H9 (cell line): ENCODE measurements at regions not wholly inside any gene's neighbourhood (a gene's known extent, or its start where the extent isn't known, plus 50 kb on each side); places are given as distances from the start of the nearest gene placed in this dataset.

Source experiments
- DNase-seq: peaks from one replicate; pipeline ENCODE4 v3.0.0-alpha.2; 2017
- H2AFZ ChIP-seq: one replicate; pipeline ENCODE4 v1.6.1; 2013; ENCODE audit warnings: mild to moderate bottlenecking, low read length, control low read depth, moderate library complexity
- H2AK5ac ChIP-seq: 2 replicates; pipeline ENCODE4 v1.6.1; 2013; ENCODE audit warnings: low read length, control low read depth, mixed read lengths; ENCODE audit not compliant: insufficient read length
- H2BK120ac ChIP-seq: one replicate; pipeline ENCODE4 v1.6.1; 2013; ENCODE audit warnings: low read depth, mild to moderate bottlenecking, low read length, control low read depth, inconsistent platforms; ENCODE audit not compliant: poor library complexity, severe bottlenecking
- H2BK12ac ChIP-seq: 2 replicates; pipeline ENCODE4 v1.6.1; 2013; ENCODE audit warnings: low read length, control low read depth, mixed read lengths, low read depth; ENCODE audit not compliant: insufficient read length
- H2BK15ac ChIP-seq: 2 replicates; pipeline ENCODE4 v1.6.1; 2013; ENCODE audit warnings: low read depth, low read length, control low read depth
- H2BK20ac ChIP-seq: one replicate; pipeline ENCODE4 v1.6.1; 2013; ENCODE audit warnings: low read depth, mild to moderate bottlenecking, low read length, control low read depth, inconsistent platforms; ENCODE audit not compliant: poor library complexity, severe bottlenecking
- H2BK5ac ChIP-seq: 2 replicates; pipeline ENCODE4 v1.6.1; 2013; ENCODE audit warnings: low read length, control low read depth, mixed read lengths; ENCODE audit not compliant: insufficient read length
- H3K14ac ChIP-seq: 2 replicates; pipeline ENCODE4 v1.6.1; 2013; ENCODE audit warnings: low read length, control low read depth; ENCODE audit not compliant: insufficient read depth
- H3K18ac ChIP-seq: 2 replicates; pipeline ENCODE4 v1.6.1; 2013; ENCODE audit warnings: low read depth, mild to moderate bottlenecking, mixed read lengths, low read length, control low read depth; ENCODE audit not compliant: insufficient read length
- H3K23ac ChIP-seq: 2 replicates; pipeline ENCODE4 v1.6.1; 2013; ENCODE audit warnings: low read length, control low read depth, mixed read lengths, low read depth; ENCODE audit not compliant: insufficient read length
- H3K23me2 ChIP-seq: 2 replicates; pipeline ENCODE4 v1.6.1; 2013; ENCODE audit warnings: low read depth, mild to moderate bottlenecking, mixed read lengths, low read length, control low read depth; ENCODE audit not compliant: insufficient read length, poor library complexity, severe bottlenecking
- H3K27ac ChIP-seq: 2 replicates; pipeline ENCODE4 v1.5.1; 2013; ENCODE audit warnings: low read length, control low read depth, mixed read lengths, low read depth; ENCODE audit not compliant: insufficient read length
- H3K27me3 ChIP-seq: 2 replicates; pipeline ENCODE4 v1.6.1; 2013; ENCODE audit warnings: low read length, control low read depth, inconsistent platforms; ENCODE audit not compliant: insufficient read depth
- H3K4ac ChIP-seq: 2 replicates; pipeline ENCODE4 v1.6.1; 2013; ENCODE audit warnings: low read depth, mild to moderate bottlenecking, control low read depth, inconsistent platforms, low read length, moderate library complexity
- H3K4me1 ChIP-seq: 2 replicates; pipeline ENCODE4 v1.6.1; 2013; ENCODE audit warnings: low read length, control low read depth, inconsistent platforms; ENCODE audit not compliant: insufficient read depth
- H3K4me2 ChIP-seq: 2 replicates; pipeline ENCODE4 v1.6.1; 2013; ENCODE audit warnings: low read length, control low read depth, mixed read lengths; ENCODE audit not compliant: insufficient read length, insufficient read depth
- H3K56ac ChIP-seq: 2 replicates; pipeline ENCODE4 v1.6.1; 2013; ENCODE audit warnings: low read depth, mild to moderate bottlenecking, mixed read lengths, low read length, control low read depth; ENCODE audit not compliant: insufficient read length
- H3K79me1 ChIP-seq: 2 replicates; pipeline ENCODE4 v1.6.1; 2013; ENCODE audit warnings: low read depth, mild to moderate bottlenecking, moderate library complexity, low read length, control low read depth, inconsistent platforms; ENCODE audit not compliant: insufficient read depth, poor library complexity, severe bottlenecking
- H3K79me2 ChIP-seq: 2 replicates; pipeline ENCODE4 v1.6.1; 2013; ENCODE audit warnings: low read length, control low read depth, inconsistent platforms; ENCODE audit not compliant: insufficient read depth
- H3K9ac ChIP-seq: 2 replicates; pipeline ENCODE4 v1.6.1; 2013; ENCODE audit warnings: low read length, control low read depth, mixed read lengths; ENCODE audit not compliant: insufficient read length; ENCODE audit errors: extremely low read depth
- H3K9me3 ChIP-seq: one replicate; pipeline ENCODE4 v1.6.1; 2013; ENCODE audit warnings: low read depth, low read length, inconsistent platforms; ENCODE audit not compliant: control insufficient read depth
- H3T11ph ChIP-seq: one replicate; pipeline ENCODE4 v1.6.1; 2013; ENCODE audit warnings: mild to moderate bottlenecking, low read length, control low read depth, inconsistent platforms
- H4K20me1 ChIP-seq: one replicate; pipeline ENCODE4 v1.6.1; 2013; ENCODE audit not compliant: control insufficient read depth, insufficient read length, insufficient read depth
- H4K5ac ChIP-seq: 2 replicates; pipeline ENCODE4 v1.6.1; 2013; ENCODE audit warnings: low read depth, mild to moderate bottlenecking, mixed read lengths, low read length, control low read depth; ENCODE audit not compliant: insufficient read length
- H4K8ac ChIP-seq: replicated peaks from 2 replicates; pipeline ENCODE4 v1.6.1; 2013; ENCODE audit warnings: low read length, control low read depth, mixed read lengths, low read depth; ENCODE audit not compliant: insufficient read length
- H4K91ac ChIP-seq: 2 replicates; pipeline ENCODE4 v1.6.1; 2013; ENCODE audit warnings: low read depth, mild to moderate bottlenecking, moderate library complexity, mixed read lengths, low read length, control low read depth; ENCODE audit not compliant: insufficient read length
- H3K27ac Mint-ChIP-seq, 3 experiments: 2 replicates in 2 of 3; 3 replicates in 1 of 3; pipeline ENCODE4 v1.8.0; 2020 to 2021; ENCODE audit warnings: mixed read lengths in 3 of 3, mild to moderate bottlenecking in 1 of 3, moderate library complexity in 1 of 3
- H3K27me3 Mint-ChIP-seq: 2 replicates; pipeline ENCODE4 v1.8.0; 2021; ENCODE audit warnings: low read depth, mild to moderate bottlenecking, moderate library complexity, mixed read lengths
- H3K36me3 Mint-ChIP-seq, 3 experiments: 2 replicates in 2 of 3; 3 replicates in 1 of 3; pipeline ENCODE4 v1.8.0; 2020 to 2021; ENCODE audit warnings: low read depth in 3 of 3, mixed read lengths in 3 of 3; ENCODE audit not compliant: insufficient read depth in 1 of 3
- H3K4me1 Mint-ChIP-seq, 2 experiments: 2 replicates each; pipeline ENCODE4 v1.8.0; 2020; ENCODE audit warnings: mixed read lengths in 2 of 2
- H3K4me3 Mint-ChIP-seq, 2 experiments: 2 replicates in 1 of 2; 3 replicates in 1 of 2; pipeline ENCODE4 v1.8.0; 2020 to 2021; ENCODE audit warnings: mild to moderate bottlenecking in 2 of 2, mixed read lengths in 2 of 2, moderate library complexity in 1 of 2
- H3K9me3 Mint-ChIP-seq, 2 experiments: 2 replicates in 1 of 2; 3 replicates in 1 of 2; pipeline ENCODE4 v1.8.0; 2020; ENCODE audit warnings: mild to moderate bottlenecking in 2 of 2, mixed read lengths in 2 of 2, moderate library complexity in 1 of 2
- WGBS: extraction: QIAGEN DNeasy Blood & Tissue Kit; methylation state at CpG from one replicate; pipeline ENCODE4 v1.1.7; 2013; ENCODE audit warnings: missing lambda C conversion rate, low lambda C conversion rate, mixed read lengths; ENCODE audit not compliant: insufficient read length; ENCODE audit errors: extremely low coverage; 5-methylcytosine and 5-hydroxymethylcytosine counted together
- TF ChIP-seq, protein P1 (sequence below): fragments of 200-600 bp; sonication (generic); conservative IDR thresholded peaks from 3 replicates; pipeline ENCODE4 v1.8.0; 2021; ENCODE audit warnings: antibody characterized with exemption, mild to moderate bottlenecking

DNA sequence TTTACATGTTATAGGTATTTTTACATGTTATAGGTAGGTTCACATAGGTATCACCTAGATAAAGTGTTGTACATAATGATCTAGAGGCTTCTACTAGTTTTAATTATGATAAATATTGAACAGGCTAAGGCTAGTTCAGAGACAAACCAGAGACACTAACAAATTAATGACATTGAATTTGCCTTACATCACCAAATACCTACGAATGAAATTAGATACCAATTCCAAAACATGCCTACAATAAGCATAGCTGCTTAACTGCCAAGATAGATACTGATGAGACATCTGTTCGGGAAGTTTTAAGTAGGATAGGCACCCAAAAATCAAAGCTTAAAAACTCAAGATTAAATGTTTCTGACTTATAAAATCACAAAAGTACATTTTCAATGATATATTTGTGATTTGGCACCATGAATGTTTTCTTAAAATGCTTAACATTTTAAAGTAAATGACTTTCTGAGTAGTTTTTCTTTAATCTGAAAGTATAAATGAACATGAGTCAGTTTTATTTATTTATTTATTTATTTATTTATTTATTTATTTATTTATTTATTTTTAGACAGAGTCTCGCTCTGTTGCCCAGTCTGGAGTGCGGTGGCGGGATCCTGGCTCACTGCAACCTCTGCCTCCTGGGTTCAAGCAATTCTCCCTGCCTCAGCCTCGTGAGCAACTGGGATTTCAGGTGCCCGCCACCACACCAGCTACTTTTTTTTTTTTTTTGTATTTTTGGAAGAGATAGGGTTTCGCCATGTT is 703.1 kb upstream of the ARRDC3 start:
- H3K18ac ChIP-seq: no peak overlapping the region
- H4K8ac ChIP-seq: no peak overlapping the region
- no peaks in the 10 kb centered on the region for H4K20me1 ChIP-seq
- H3K4me1 ChIP-seq: no peaks in the 10 kb centered on the region
- H2AK5ac ChIP-seq: no peak overlapping the region
- H3K4me2 ChIP-seq: no peak overlapping the region
- WGBS: no CpG with 5 or more reads among the region's 8 CpGs
- no peaks in the 10 kb centered on the region for H3K27me3 Mint-ChIP-seq
- no peak overlapping the region for H3K23ac ChIP-seq
- no peak overlapping the region for H3K9ac ChIP-seq
- H4K91ac ChIP-seq: no peak overlapping the region
- H2BK12ac ChIP-seq: no peak overlapping the region
- no peak overlapping the region for H3K56ac ChIP-seq
- no peak overlapping the region for H2BK5ac ChIP-seq
- TF ChIP-seq, protein P1, sequence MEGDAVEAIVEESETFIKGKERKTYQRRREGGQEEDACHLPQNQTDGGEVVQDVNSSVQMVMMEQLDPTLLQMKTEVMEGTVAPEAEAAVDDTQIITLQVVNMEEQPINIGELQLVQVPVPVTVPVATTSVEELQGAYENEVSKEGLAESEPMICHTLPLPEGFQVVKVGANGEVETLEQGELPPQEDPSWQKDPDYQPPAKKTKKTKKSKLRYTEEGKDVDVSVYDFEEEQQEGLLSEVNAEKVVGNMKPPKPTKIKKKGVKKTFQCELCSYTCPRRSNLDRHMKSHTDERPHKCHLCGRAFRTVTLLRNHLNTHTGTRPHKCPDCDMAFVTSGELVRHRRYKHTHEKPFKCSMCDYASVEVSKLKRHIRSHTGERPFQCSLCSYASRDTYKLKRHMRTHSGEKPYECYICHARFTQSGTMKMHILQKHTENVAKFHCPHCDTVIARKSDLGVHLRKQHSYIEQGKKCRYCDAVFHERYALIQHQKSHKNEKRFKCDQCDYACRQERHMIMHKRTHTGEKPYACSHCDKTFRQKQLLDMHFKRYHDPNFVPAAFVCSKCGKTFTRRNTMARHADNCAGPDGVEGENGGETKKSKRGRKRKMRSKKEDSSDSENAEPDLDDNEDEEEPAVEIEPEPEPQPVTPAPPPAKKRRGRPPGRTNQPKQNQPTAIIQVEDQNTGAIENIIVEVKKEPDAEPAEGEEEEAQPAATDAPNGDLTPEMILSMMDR: no peak
- H2BK15ac ChIP-seq: no peak overlapping the region
- no peaks in the 10 kb centered on the region for H3K23me2 ChIP-seq
- H3K27ac Mint-ChIP-seq: no peak overlapping the region
- H3K79me2 ChIP-seq: no peaks in the 10 kb centered on the region
- 0 out of 4 replicates have a peak, but pooled peaks cover 0 to 2% of the 10 kb centered on the region in 2 experiments for H3K4me1 Mint-ChIP-seq
- H2AFZ ChIP-seq: no peak overlapping the region
- H3T11ph ChIP-seq: no peak overlapping the region
- no peak overlapping the region for H3K14ac ChIP-seq
- no peak for DNase-seq
- no peaks in the 10 kb centered on the region for H3K79me1 ChIP-seq
- H3K27me3 ChIP-seq: no peaks in the 10 kb centered on the region
- no peak overlapping the region for H3K27ac ChIP-seq
- no peak overlapping the region for H2BK20ac ChIP-seq
- no peak overlapping the region for H2BK120ac ChIP-seq
- no peaks in the 10 kb centered on the region for H3K36me3 Mint-ChIP-seq
- H3K4me3 Mint-ChIP-seq: no peak overlapping the region
- H3K4ac ChIP-seq: no peak overlapping the region
- H3K9me3 ChIP-seq: no peaks in the 10 kb centered on the region
- H3K9me3 Mint-ChIP-seq: no peaks in the 10 kb centered on the region
- no peak overlapping the region for H4K5ac ChIP-seq
